VCaP (cell line): ENCODE measurements at regions not wholly inside any gene's neighbourhood (a gene's known extent, or its start where the extent isn't known, plus 50 kb on each side); places are given as distances from the start of the nearest gene placed in this dataset.
A peak's percentile ranks its signal among the peaks of the same experiment; 100 is the strongest.

Experiments used
- H3K27ac ChIP-seq: fragments of 450-650 bp; 2 replicates; pipeline ENCODE4 v1.5.1; 2017
- TF ChIP-seq, protein P1 (sequence below): fragments of 450-650 bp; conservative IDR thresholded peaks from 2 replicates; pipeline ENCODE4 v1.5.1; 2017; ENCODE audit warnings: mild to moderate bottlenecking, moderate library complexity

DNA sequence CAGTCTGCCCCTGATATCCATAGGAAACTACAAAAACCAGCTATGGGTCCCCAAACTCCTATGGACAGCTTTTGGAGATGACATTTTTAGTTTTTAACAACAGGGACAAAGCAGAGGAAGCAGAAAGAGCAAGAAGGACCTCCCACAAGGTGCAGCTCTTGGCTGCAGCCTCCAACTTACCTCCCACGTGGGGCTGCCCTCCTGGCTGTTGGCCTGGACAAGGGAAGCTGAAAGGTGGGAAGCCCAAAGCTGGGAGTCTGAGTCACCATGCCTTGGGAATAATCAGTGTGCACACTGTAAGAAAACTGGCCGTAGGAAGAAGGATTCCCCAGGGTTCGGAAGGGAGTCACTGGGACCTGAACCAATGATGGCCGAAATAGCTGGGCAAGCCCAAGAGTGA, 51.8 kb upstream of the PAX1 start:
- TF ChIP-seq, protein P1, sequence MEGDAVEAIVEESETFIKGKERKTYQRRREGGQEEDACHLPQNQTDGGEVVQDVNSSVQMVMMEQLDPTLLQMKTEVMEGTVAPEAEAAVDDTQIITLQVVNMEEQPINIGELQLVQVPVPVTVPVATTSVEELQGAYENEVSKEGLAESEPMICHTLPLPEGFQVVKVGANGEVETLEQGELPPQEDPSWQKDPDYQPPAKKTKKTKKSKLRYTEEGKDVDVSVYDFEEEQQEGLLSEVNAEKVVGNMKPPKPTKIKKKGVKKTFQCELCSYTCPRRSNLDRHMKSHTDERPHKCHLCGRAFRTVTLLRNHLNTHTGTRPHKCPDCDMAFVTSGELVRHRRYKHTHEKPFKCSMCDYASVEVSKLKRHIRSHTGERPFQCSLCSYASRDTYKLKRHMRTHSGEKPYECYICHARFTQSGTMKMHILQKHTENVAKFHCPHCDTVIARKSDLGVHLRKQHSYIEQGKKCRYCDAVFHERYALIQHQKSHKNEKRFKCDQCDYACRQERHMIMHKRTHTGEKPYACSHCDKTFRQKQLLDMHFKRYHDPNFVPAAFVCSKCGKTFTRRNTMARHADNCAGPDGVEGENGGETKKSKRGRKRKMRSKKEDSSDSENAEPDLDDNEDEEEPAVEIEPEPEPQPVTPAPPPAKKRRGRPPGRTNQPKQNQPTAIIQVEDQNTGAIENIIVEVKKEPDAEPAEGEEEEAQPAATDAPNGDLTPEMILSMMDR, result no peak
- no peak overlapping the region for H3K27ac ChIP-seq

DNA sequence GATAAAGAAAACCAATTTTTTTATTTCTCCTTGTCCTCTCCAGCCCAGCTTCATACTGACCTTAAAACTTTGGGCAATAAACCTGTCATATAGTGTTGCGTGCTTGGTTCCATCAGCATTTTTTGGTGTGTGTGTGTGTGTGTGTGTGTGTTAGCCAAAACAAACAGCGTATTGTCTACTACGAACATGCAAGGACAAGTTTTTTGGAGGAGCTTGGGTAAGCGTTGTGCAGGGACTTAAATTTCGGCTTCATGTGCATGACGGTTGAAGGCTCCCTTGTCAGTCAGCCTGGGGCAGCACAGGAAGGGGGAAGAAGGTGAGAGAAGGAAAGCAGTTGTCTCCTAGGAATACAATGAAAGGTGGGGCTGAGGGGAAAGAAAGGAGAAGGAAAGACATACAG, 62.0 kb upstream of the PAX1 start:
- TF ChIP-seq, protein P1, result no peak
- H3K27ac ChIP-seq, result no peak overlapping the region

DNA sequence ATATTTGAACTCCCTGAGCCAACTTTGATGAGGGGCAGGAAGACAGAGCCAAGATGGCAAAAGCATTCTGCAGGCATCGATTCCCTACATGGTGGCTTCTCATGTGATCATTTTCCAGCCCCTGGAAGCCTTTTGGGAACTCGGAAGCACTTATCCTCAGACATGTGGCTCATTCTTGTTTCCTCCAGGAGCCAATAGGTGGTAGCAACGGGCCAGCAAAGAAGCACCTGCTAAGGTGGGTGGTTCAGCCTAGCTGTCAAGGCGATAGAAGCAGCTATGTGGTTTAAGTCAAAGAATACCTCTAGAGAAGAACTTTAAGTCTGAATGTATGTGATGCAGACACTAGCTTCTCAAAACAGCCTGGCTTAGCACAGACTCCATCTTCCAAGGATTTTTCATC, 64.9 kb upstream of the PAX1 start:
- H3K27ac ChIP-seq, result no peak overlapping the region
- TF ChIP-seq, protein P1, result peak; percentile 88

DNA sequence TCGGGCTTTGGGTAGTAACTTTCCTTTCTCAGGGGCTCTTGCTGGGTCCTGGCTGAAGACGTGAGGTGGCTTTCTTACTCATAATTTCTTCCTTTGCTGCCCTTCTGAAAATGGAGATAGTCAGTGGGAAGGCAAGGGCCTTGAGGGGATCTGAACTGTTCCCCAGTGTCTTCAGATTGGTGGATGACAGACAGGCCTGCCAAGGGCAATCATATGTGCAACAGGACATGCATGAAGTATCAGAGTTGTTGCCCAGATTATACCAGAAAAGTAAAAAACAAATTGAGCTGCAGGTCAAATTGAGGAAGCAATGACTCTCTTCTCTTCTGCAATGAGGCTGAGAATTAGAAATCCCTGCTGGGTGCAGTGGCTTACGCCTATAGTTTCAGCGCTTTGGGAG, 71.6 kb upstream of the PAX1 start:
- H3K27ac ChIP-seq, result no peak overlapping the region
- TF ChIP-seq, protein P1, result no peak

DNA sequence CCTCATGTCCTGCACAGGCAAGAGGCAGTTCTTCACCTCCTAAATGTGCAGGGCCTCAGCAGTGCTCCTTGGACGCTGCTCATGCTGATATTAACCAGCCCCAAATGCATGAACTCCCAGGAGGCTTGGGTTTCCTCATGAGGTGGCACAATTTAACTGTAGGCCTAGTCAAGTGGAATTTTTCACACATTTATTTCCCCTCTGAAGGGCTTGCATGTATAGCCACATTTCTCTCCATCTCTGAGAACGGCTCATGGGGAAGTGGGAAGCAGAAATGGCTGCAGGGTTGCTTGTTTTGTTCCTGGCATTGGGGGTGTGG, 72.8 kb upstream of the PAX1 start:
- H3K27ac ChIP-seq, result peak overlapping the region; percentile 48
- TF ChIP-seq, protein P1, result no peak

DNA sequence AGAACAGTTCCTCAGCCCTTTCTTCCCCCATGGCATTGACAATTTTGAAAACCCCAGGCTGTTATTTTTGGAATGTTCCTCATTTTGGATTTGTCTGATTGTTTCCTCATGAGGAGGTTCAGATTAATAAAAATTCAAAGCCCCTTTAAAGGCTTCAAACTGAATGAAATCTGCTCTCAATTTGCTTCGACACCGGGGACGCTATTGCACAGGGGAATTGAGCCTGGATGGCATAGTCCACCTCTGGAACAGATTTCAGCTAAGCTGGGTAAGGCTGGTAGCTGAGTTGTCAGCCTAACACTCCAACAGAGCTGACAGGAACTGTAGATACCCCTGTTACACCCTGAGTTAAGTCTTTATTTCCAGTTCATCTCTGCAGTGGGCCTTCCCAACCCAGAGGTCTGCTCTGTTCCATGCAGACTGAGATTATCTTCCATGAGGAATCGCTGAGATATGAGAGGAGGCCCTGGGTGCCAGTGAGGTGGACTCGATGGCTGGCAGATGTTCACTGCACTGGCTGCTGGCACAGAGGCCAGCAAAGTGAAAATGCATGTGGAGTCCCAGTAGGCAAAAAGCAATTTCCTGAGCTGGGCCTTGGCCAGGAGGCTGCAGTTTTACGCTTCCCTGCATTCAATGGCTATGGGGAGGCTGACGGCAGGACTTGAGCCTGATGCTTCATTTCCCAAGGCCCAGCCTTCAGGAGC, 73.3 kb upstream of the PAX1 start:
- peak overlapping the region; percentile 48 for H3K27ac ChIP-seq
- TF ChIP-seq, protein P1, result no peak

DNA sequence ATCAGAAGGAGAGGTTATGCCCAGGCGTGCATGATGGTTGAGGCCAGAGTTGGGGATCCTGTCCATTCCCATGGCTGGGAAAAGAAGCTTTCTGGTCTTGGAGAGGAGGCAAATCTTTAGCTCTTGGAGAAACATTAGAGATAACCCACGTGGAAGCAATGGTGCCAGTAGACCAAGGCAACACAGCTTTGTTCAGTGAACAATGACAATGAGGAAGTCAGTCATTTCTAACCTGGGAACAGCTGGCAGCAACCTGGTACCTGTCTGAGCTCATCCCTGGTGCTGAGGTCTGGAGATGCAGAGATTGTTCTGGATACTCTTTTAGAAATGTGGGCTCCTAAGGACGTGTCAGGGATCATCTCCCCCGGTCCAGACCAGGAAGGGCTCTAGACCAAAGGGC, 76.7 kb upstream of the PAX1 start:
- peak overlapping the region; percentile 88 for H3K27ac ChIP-seq
- TF ChIP-seq, protein P1, result no peak

DNA sequence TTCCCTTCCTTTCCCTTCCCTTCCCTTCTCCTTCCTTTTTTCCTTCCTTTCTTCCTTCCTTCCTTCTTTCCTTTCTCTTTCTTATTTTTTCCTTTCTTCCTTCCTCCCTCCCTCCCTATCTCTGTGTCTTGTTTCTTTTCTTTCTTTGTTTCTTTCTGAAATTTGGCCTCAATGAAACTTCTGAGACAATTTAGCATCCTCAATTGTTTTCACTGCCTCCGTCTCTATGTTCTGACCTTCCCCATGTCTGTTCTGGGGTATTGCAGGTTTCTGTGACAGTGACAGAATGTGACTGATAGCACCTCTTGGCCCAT, 81.7 kb upstream of the PAX1 start:
- peak overlapping the region; percentile 98 for H3K27ac ChIP-seq
- TF ChIP-seq, protein P1, result no peak
